Neural progenitor cell (in vitro differentiated cells): ENCODE measurements at regions not wholly inside any gene's neighbourhood (a gene's known extent, or its start where the extent isn't known, plus 50 kb on each side); places are given as distances from the start of the nearest gene placed in this dataset.
A peak's percentile ranks its signal among the peaks of the same experiment; 100 is the strongest.

Source experiments
- DNase-seq: peaks from one replicate; pipeline ENCODE4 v3.0.0-alpha.2; 2016; ENCODE audit warnings: low spot score
- H2AFZ ChIP-seq: fragments of 200-600 bp; sonication (generic); replicated peaks from 2 replicates; pipeline ENCODE4 v1.6.1; 2016; ENCODE audit warnings: antibody characterized with exemption
- H3F3A ChIP-seq: fragments of 200-600 bp; sonication (generic); 2 replicates; pipeline ENCODE4 v1.6.1; 2016; ENCODE audit warnings: antibody characterized with exemption, low read depth
- H3K27ac ChIP-seq: fragments of 200-600 bp; sonication (generic); 2 replicates; pipeline ENCODE4 v1.5.1; 2016; ENCODE audit warnings: mild to moderate bottlenecking
- H3K27me3 ChIP-seq: fragments of 200-600 bp; sonication (generic); 2 replicates; pipeline ENCODE4 v1.6.1; 2016; ENCODE audit warnings: mild to moderate bottlenecking, moderate library complexity
- H3K36me3 ChIP-seq: fragments of 200-600 bp; sonication (generic); 2 replicates; pipeline ENCODE4 v1.5.1; 2016
- H3K4me1 ChIP-seq: fragments of 200-600 bp; sonication (generic); 2 replicates; pipeline ENCODE4 v1.6.1; 2016; ENCODE audit warnings: mixed run types
- H3K4me2 ChIP-seq: fragments of 200-600 bp; sonication (generic); 2 replicates; pipeline ENCODE4 v1.6.1; 2016
- H3K4me3 ChIP-seq: fragments of 200-600 bp; sonication (generic); 2 replicates; pipeline ENCODE4 v1.5.1; 2016
- H3K79me2 ChIP-seq: fragments of 200-600 bp; sonication (generic); 2 replicates; pipeline ENCODE4 v1.6.1; 2016; ENCODE audit warnings: low read depth
- H3K9ac ChIP-seq: fragments of 200-600 bp; sonication (generic); 2 replicates; pipeline ENCODE4 v1.6.1; 2016
- H3K9me3 ChIP-seq: fragments of 200-600 bp; sonication (generic); 2 replicates; pipeline ENCODE4 v1.5.1; 2016; ENCODE audit warnings: low read depth
- H4K20me1 ChIP-seq: fragments of 200-600 bp; sonication (generic); 2 replicates; pipeline ENCODE4 v1.6.1; 2016; ENCODE audit warnings: low read depth
- H3K27ac Mint-ChIP-seq: 3 replicates; pipeline ENCODE4 v1.8.0; 2021; ENCODE audit warnings: mixed read lengths
- H3K27me3 Mint-ChIP-seq: 2 replicates; pipeline ENCODE4 v1.8.0; 2022; ENCODE audit warnings: low read depth, mild to moderate bottlenecking, inconsistent platforms, moderate library complexity, mixed read lengths; ENCODE audit not compliant: insufficient read depth
- H3K36me3 Mint-ChIP-seq: 3 replicates; pipeline ENCODE4 v1.8.0; 2021; ENCODE audit warnings: mixed read lengths
- H3K4me1 Mint-ChIP-seq: 3 replicates; pipeline ENCODE4 v1.8.0; 2021; ENCODE audit warnings: mixed read lengths
- H3K4me3 Mint-ChIP-seq: 3 replicates; pipeline ENCODE4 v1.8.0; 2021; ENCODE audit warnings: mild to moderate bottlenecking, moderate library complexity, mixed read lengths
- H3K9me3 Mint-ChIP-seq: 3 replicates; pipeline ENCODE4 v1.8.0; 2020; ENCODE audit warnings: mixed read lengths
- CTCF ChIP-seq: fragments of 200-600 bp; sonication (generic); IDR thresholded peaks from 2 replicates; pipeline ENCODE4 v1.5.1; 2017; ENCODE audit warnings: antibody characterized with exemption, mild to moderate bottlenecking
- EZH2 ChIP-seq: fragments of 200-600 bp; sonication (generic); IDR thresholded peaks from 2 replicates; pipeline ENCODE4 v1.6.1; 2017; ENCODE audit warnings: antibody characterized with exemption, mild to moderate bottlenecking, moderate library complexity
- EZH2phosphoT487 ChIP-seq: fragments of 200-600 bp; sonication (generic); IDR thresholded peaks from 2 replicates; pipeline ENCODE4 v1.6.1; 2017; ENCODE audit warnings: antibody characterized with exemption

- Histone ChIP-seq H2AFZ (no peak overlapping the region), H3K79me2 (no peaks in the 10 kb centered on the region), H3K27me3 (no peaks in the 10 kb centered on the region), H3K36me3 (peaks cover 22% of the 10 kb centered on the region), H3K4me1 (peaks cover 4% of the 10 kb centered on the region), H3K27ac (no peak overlapping the region), H3K4me2 (no peak overlapping the region), H3K4me3 (no peak overlapping the region), H3K9me3 (peaks cover 22% of the 10 kb centered on the region), H4K20me1 (no peaks in the 10 kb centered on the region), H3F3A (no peaks in the 10 kb centered on the region), H3K9ac (no peak overlapping the region)
- no peak overlapping the region for H3K4me3 Mint-ChIP-seq
- no peak for DNase-seq
- H3K27ac Mint-ChIP-seq = no peak overlapping the region
- H3K4me1 Mint-ChIP-seq = no peaks in the 10 kb centered on the region
- no peak for TF ChIP-seq CTCF
- TF ChIP-seq EZH2phosphoT487 = no peak
- no peak for TF ChIP-seq EZH2
- peaks cover 29% of the 10 kb centered on the region for H3K9me3 Mint-ChIP-seq
- peaks cover 17% of the 10 kb centered on the region for H3K36me3 Mint-ChIP-seq
- H3K27me3 Mint-ChIP-seq = no peaks in the 10 kb centered on the region
Measured at GRCh38 chr6:126134491-126134890, 148.2 kb downstream of the TRMT11 start.

GRCh38 chr6:126140015-126140414, 153.7 kb downstream of the TRMT11 start:
- H3K27ac Mint-ChIP-seq = no peak overlapping the region
- Histone ChIP-seq H3K9me3 (peaks cover 13% of the 10 kb centered on the region), H3F3A (peaks cover 24% of the 10 kb centered on the region), H3K27ac (no peak overlapping the region), H3K36me3 (peaks cover 25% of the 10 kb centered on the region), H3K4me2 (no peak overlapping the region), H4K20me1 (no peaks in the 10 kb centered on the region), H3K4me1 (peaks cover 27% of the 10 kb centered on the region), H3K4me3 (no peak overlapping the region), H3K79me2 (no peaks in the 10 kb centered on the region), H3K27me3 (no peaks in the 10 kb centered on the region), H3K9ac (no peak overlapping the region), H2AFZ (no peak overlapping the region)
- peaks cover 27% of the 10 kb centered on the region for H3K4me1 Mint-ChIP-seq
- H3K9me3 Mint-ChIP-seq = peaks cover 27% of the 10 kb centered on the region
- TF ChIP-seq CTCF (no peak), EZH2 (no peak), EZH2phosphoT487 (no peak)
- peaks cover 9% of the 10 kb centered on the region for H3K36me3 Mint-ChIP-seq
- H3K4me3 Mint-ChIP-seq = no peak overlapping the region
- H3K27me3 Mint-ChIP-seq = no peaks in the 10 kb centered on the region
- DNase-seq = no peak

DNA sequence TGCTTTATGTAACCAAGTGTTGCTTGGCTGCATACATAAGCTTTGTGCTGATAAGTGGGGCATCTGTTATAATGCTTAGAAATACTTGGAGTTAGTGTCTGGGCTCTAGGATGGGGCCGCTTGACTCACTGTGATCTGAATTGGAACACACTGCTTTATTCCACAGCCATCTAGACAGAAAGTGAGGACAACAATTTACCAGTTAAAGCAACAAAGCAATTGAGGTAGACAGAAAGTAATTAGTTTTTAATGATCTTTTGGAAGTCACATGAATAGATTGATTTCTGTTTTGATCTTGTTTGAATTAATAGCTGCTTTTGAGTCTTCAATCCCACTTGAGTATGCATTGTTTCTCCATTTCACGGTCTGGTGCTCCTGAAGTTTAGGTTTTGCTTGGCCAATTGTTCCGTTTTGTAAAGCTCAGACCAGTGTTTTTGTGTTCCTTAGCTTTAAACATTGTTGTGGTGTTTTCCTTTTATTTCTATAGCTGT, 157.5 kb downstream of the TRMT11 start:
- no peaks in the 10 kb centered on the region for H3K9me3 ChIP-seq
- Mint-ChIP-seq H3K4me1 (peaks cover 49% of the 10 kb centered on the region), H3K9me3 (peaks cover 9% of the 10 kb centered on the region), H3K27me3 (no peaks in the 10 kb centered on the region), H3K36me3 (peaks cover 4% of the 10 kb centered on the region), H3K4me3 (no peak overlapping the region), H3K27ac (peak overlapping the region; percentile 31)
- H3K36me3 ChIP-seq = peaks cover 10% of the 10 kb centered on the region
- no peak overlapping the region for H2AFZ ChIP-seq
- H3F3A ChIP-seq = peaks cover 34% of the 10 kb centered on the region
- peak overlapping the region; percentile 88 for H3K27ac ChIP-seq
- peaks cover 53% of the 10 kb centered on the region for H3K4me1 ChIP-seq
- H3K4me2 ChIP-seq = peak overlapping the region; percentile 68
- DNase-seq = peak; percentile 91
- H4K20me1 ChIP-seq = no peaks in the 10 kb centered on the region
- peak overlapping the region; percentile 16 for H3K4me3 ChIP-seq
- TF ChIP-seq EZH2phosphoT487 (peak; percentile 72), EZH2 (no peak), CTCF (no peak)
- H3K9ac ChIP-seq = no peak overlapping the region
- no peaks in the 10 kb centered on the region for H3K27me3 ChIP-seq
- H3K79me2 ChIP-seq = no peaks in the 10 kb centered on the region
